GM12875 (cell line): ENCODE measurements at regions not wholly inside any gene's neighbourhood (a gene's known extent, or its start where the extent isn't known, plus 50 kb on each side); places are given as distances from the start of the nearest gene placed in this dataset.
"Not testable (repeated sequence)": the region's sequence is repeated elsewhere in the genome, so short reads cannot be mapped to it uniquely, and the experiment has no call there.

Experiments used
- H3K4me3 ChIP-seq: one replicate; pipeline ENCODE4 v1.5.1; 2011; ENCODE audit warnings: low read depth, low read length, control low read depth
- CTCF ChIP-seq: IDR thresholded peaks from 2 replicates; pipeline ENCODE4 v1.5.1; 2011; ENCODE audit warnings: low read depth, mild to moderate bottlenecking, control low read depth, inconsistent platforms, low read length, moderate library complexity, borderline replicate concordance; ENCODE audit not compliant: insufficient read depth

GRCh38 chr14:106786697-106787096, 1260.3 kb downstream of the TMEM121 start:
- TF ChIP-seq CTCF: no peak
- no peak overlapping the region for H3K4me3 ChIP-seq

- TF ChIP-seq CTCF: no peak
These were observed 1261.2 kb downstream of the TMEM121 start for GRCh38 chr14:106787626-106788025.

GRCh38 chr14:106788534-106788933, 1262.2 kb downstream of the TMEM121 start:
- no peak for TF ChIP-seq CTCF
- no peak overlapping the region for H3K4me3 ChIP-seq

More at GRCh38 chr14:106787626-106788025, 1261.2 kb downstream of the TMEM121 start:
- H3K4me3 ChIP-seq: no peak overlapping the region

GRCh38 chr14:106789318-106789717, 1262.9 kb downstream of the TMEM121 start:
- TF ChIP-seq CTCF: no peak

GRCh38 chr14:106790189-106791036, 1264.0 kb downstream of the TMEM121 start:
- TF ChIP-seq CTCF: peak; percentile 92
- no peak overlapping the region for H3K4me3 ChIP-seq

More at GRCh38 chr14:106789318-106789717, 1262.9 kb downstream of the TMEM121 start:
- no peak overlapping the region for H3K4me3 ChIP-seq

GRCh38 chr14:106792543-106792942, 1266.2 kb downstream of the TMEM121 start:
- TF ChIP-seq CTCF: no peak

GRCh38 chr14:106798166-106798565, 1271.8 kb downstream of the TMEM121 start:
- H3K4me3 ChIP-seq: not testable (repeated sequence)

More at GRCh38 chr14:106792543-106792942, 1266.2 kb downstream of the TMEM121 start:
- H3K4me3 ChIP-seq: no peak overlapping the region
